Activated B cell treated with CpG ODN at 0.5 μM for 24 hours (primary cell): ENCODE measurements at regions not wholly inside any gene's neighbourhood (a gene's known extent, or its start where the extent isn't known, plus 50 kb on each side); places are given as distances from the start of the nearest gene placed in this dataset.

Experiments used
- ATAC-seq: fragments of 200-7000 bp; cut with Tn5 transposase; one replicate; pipeline ENCODE4 v1.10.0; 2021; ENCODE audit warnings: low read depth, mild to moderate bottlenecking, moderate library complexity
- CTCF ChIA-PET: fragments of 350-600 bp; sonication (Branson Sonifier 250); formaldehyde crosslinking; loops from one replicate; lab custom pipeline; 2021; ENCODE audit warnings: antibody characterized with exemption; lab: Charles Lee
- POLR2A ChIA-PET: fragments of 350-600 bp; sonication (Branson Sonifier 250); formaldehyde crosslinking; loops from one replicate; lab custom pipeline; 2021; ENCODE audit warnings: antibody characterized with exemption; lab: Charles Lee
- DNase-seq: peaks from one replicate; pipeline ENCODE4 v3.0.0; 2022
- H3K27ac Mint-ChIP-seq: one replicate; pipeline ENCODE4 v1.8.0; 2020; ENCODE audit warnings: mixed read lengths
- H3K27me3 Mint-ChIP-seq: one replicate; pipeline ENCODE4 v1.8.0; 2021; ENCODE audit warnings: mixed read lengths
- H3K36me3 Mint-ChIP-seq: one replicate; pipeline ENCODE4 v1.8.0; 2021; ENCODE audit warnings: low read depth, mixed read lengths
- H3K4me1 Mint-ChIP-seq: one replicate; pipeline ENCODE4 v1.8.0; 2021; ENCODE audit warnings: mixed read lengths
- H3K4me3 Mint-ChIP-seq: one replicate; pipeline ENCODE4 v1.8.0; 2020; ENCODE audit warnings: mild to moderate bottlenecking, mixed read lengths
- H3K9me3 Mint-ChIP-seq: one replicate; pipeline ENCODE4 v1.8.0; 2020; ENCODE audit warnings: mixed read lengths
- intact Hi-C: fragments of 100-400 bp; cut with micrococcal nuclease; formaldehyde crosslinking; loops from one replicate; pipeline ENCODE4 v1.15.1; 2024
- TF ChIP-seq, protein P1 (sequence below): fragments of 200-600 bp; IDR thresholded peaks from one replicate; pipeline ENCODE4 v1.8.0; 2022; ENCODE audit warnings: antibody characterized with exemption, mild to moderate bottlenecking

DNA sequence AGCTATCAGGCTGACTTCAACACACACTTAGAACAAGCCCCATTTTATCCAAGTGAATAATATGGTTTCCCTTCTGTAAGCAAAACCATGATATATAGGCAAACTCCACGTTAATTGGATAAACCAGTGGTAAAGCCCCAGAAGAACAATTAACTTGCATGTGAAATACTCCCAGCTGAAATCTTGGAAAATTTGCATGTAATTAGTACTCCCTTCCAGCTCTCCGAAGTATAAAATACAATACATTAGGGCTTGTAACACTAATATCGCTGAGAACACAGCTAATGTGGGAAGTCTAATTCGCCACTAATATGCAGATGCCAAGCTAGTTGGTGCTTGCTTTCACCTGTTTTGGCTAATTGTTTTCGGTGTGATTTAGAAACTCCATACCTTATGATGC, 859.0 kb upstream of the AUTS2 start:
- DNase-seq: no peak
- POLR2A ChIA-PET: no interaction called here
- H3K4me3 Mint-ChIP-seq: no peak overlapping the region

DNA sequence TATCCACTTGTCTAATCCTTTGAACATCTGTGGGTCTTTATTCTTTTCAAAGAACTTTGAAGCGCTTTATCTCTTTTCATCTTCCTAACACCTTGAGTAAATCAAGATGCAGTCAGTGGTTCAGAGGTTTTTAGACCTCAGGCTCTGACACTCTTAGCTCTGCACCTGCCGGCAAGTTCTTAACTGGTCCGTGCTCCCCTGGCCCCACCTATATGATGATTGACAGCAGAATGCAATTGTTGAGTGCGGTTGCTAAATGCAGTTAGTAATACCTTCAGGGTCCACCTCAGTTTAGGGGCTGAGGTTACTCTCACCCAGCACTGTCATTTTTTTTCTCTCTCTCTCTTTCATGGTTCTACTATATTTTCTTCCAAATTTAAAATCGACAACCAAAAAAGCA, 854.2 kb upstream of the AUTS2 start:
- TF ChIP-seq, protein P1, sequence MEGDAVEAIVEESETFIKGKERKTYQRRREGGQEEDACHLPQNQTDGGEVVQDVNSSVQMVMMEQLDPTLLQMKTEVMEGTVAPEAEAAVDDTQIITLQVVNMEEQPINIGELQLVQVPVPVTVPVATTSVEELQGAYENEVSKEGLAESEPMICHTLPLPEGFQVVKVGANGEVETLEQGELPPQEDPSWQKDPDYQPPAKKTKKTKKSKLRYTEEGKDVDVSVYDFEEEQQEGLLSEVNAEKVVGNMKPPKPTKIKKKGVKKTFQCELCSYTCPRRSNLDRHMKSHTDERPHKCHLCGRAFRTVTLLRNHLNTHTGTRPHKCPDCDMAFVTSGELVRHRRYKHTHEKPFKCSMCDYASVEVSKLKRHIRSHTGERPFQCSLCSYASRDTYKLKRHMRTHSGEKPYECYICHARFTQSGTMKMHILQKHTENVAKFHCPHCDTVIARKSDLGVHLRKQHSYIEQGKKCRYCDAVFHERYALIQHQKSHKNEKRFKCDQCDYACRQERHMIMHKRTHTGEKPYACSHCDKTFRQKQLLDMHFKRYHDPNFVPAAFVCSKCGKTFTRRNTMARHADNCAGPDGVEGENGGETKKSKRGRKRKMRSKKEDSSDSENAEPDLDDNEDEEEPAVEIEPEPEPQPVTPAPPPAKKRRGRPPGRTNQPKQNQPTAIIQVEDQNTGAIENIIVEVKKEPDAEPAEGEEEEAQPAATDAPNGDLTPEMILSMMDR: no peak
- H3K27ac Mint-ChIP-seq: no peak overlapping the region
- DNase-seq (no peak), ATAC-seq (no peak)
- H3K4me3 Mint-ChIP-seq: no peak overlapping the region
- H3K27me3 Mint-ChIP-seq: no peaks in the 10 kb centered on the region
- H3K9me3 Mint-ChIP-seq: no peaks in the 10 kb centered on the region
- intact Hi-C loops: no loop called here
- CTCF ChIA-PET: no interaction called here
- no peaks in the 10 kb centered on the region for H3K36me3 Mint-ChIP-seq
- POLR2A ChIA-PET: no interaction called here
- no peaks in the 10 kb centered on the region for H3K4me1 Mint-ChIP-seq

More for the DNA sequence above, 859.0 kb upstream of the AUTS2 start:
- CTCF ChIA-PET: no interaction called here
- Mint-ChIP-seq H3K4me1 (no peaks in the 10 kb centered on the region), H3K36me3 (no peaks in the 10 kb centered on the region), H3K27me3 (no peaks in the 10 kb centered on the region), H3K27ac (no peak overlapping the region), H3K9me3 (peaks cover 3% of the 10 kb centered on the region)
- no peak for ATAC-seq
- intact Hi-C loops: no loop called here
- TF ChIP-seq, protein P1: no peak

DNA sequence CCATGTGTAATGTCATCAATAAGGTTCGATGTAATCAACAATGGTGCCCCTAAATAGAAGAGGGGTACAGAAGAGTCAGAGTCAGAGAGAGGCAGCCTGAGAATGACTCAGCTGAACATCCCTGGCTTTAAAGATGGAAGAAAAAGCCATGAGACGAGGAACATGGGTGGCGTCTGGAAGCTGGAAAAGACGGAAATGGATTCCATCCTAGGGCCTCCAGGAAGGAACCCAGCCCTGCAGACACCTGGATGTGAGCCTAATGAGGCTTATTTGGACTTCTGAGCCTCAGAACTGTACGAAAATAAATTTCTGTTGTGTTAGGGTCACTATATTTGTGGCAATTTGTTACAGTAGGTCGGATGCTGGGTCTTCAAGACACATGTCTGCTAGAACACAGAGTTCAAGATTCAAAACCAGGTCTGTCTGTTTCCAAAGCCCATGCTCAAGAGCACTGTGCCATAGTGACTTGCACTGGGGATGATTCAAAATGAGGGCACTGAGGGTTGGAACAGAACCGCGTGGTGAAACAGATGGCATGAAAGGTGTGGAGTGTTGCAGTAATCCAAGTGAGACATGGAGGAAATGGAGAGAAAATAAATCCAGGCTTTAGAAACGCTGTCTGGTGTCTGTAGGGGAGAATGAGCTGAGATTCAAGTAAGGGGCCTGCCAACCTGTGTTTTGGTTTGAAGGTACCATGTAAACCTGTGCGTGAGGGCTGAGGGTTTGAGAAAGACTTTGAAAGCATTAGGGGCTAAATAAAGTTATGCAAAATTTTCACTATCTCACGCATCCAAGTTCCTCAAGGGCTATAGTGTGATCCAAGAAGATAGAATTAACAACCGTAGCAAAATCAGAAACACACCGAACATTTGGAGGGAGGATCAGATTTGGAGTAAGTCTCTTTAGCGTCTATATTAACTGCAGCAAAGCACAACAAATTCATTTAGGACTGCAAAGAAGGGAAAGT, 849.1 kb upstream of the AUTS2 start:
- Mint-ChIP-seq H3K4me3 (no peak overlapping the region), H3K36me3 (no peaks in the 10 kb centered on the region), H3K4me1 (no peaks in the 10 kb centered on the region), H3K9me3 (no peaks in the 10 kb centered on the region), H3K27ac (no peak overlapping the region), H3K27me3 (no peaks in the 10 kb centered on the region)
- ATAC-seq (no peak), DNase-seq (no peak)
- TF ChIP-seq, protein P1: no peak
- intact Hi-C loops: no loop called here
- ChIA-PET CTCF (no interaction called here), POLR2A (no interaction called here)

DNA sequence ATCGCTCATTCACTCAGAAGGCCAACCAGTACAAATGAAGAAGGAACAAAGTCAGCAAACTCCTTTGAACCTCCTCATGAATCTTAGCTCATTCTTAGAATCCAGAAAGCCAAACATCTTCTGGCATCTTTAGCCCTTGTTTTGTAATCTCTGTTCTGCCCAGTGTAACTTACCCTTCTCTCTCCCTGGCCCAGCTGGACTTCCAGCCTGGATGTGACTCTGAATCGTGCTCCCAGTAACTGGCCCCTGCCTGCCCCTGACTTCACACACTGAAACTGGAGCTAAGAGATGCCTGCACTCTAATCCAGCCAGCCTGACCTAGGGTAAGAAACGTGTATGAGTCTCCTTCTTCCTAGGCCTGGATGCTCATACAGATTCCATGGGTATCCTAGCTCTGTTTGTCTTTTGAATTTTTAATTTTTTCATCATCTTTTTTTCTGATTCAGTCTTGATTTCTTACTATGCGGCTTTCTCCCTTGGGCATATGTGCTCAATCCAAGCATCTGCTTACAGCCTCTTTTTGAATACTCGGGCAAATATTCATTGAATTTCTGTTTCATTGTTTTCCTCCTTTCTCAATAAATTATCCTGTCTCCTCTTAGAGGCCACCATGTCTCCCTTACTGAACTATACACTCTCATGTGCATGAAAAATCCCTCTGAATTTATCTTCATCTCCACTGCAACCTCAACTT, 845.6 kb upstream of the AUTS2 start:
- DNase-seq (no peak), ATAC-seq (no peak)
- no peaks in the 10 kb centered on the region for H3K27me3 Mint-ChIP-seq
- H3K27ac Mint-ChIP-seq: no peak overlapping the region
- H3K4me3 Mint-ChIP-seq: no peak overlapping the region
- ChIA-PET POLR2A (no interaction called here), CTCF (no interaction called here)
- TF ChIP-seq, protein P1: no peak
- intact Hi-C loops: no loop called here
- H3K36me3 Mint-ChIP-seq: no peaks in the 10 kb centered on the region
- H3K9me3 Mint-ChIP-seq: no peaks in the 10 kb centered on the region
- H3K4me1 Mint-ChIP-seq: no peaks in the 10 kb centered on the region

DNA sequence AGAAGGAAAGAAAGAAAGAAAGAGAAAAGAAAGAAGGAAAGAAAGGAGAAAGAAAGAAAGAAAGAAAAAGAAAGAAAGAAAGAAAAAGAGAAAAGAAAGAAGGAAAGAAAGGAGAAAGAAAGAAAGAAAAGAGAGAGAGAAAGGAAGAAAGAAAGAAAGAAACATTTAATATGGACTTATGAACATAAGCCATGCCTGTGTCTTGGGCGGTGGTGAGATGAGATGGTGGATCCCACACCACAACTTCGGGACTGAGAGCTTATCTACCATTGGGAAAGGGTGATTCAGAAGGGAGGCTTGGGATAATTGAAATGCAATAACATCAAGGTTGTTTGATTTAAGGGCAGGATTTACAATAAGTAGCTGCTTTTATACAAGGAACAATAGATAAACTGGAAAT, 843.9 kb upstream of the AUTS2 start:
- no peak overlapping the region for H3K4me3 Mint-ChIP-seq

More for the DNA sequence above, 843.9 kb upstream of the AUTS2 start:
- Mint-ChIP-seq H3K27ac (no peak overlapping the region), H3K4me1 (no peaks in the 10 kb centered on the region), H3K27me3 (no peaks in the 10 kb centered on the region), H3K9me3 (no peaks in the 10 kb centered on the region), H3K36me3 (no peaks in the 10 kb centered on the region)
- CTCF ChIA-PET: no interaction called here
- TF ChIP-seq, protein P1: no peak
- POLR2A ChIA-PET: no interaction called here
- DNase-seq (no peak), ATAC-seq (no peak)
- intact Hi-C loops: no loop called here
